Liver (tissue), 8 donors: ENCODE measurements at regions not wholly inside any gene's neighbourhood (a gene's known extent, or its start where the extent isn't known, plus 50 kb on each side); places are given as distances from the start of the nearest gene placed in this dataset.

Experiments
- DNase-seq: peaks from one replicate; pipeline ENCODE4 v3.0.0-alpha.2; 2017; ENCODE audit warnings: low spot score
- H3K27ac ChIP-seq, 2 donors: one replicate each; pipeline ENCODE4 v1.7.0; 2013; ENCODE audit warnings: inconsistent platforms in 2 of 2, low read length in 2 of 2, control low read depth in 1 of 2, low read depth in 1 of 2, mild to moderate bottlenecking in 1 of 2
- H3K27me3 ChIP-seq, 4 donors: one replicate each; pipeline versions ENCODE4 v1.6.1 to v1.7.0; 2013; ENCODE audit warnings: low read length in 3 of 4, inconsistent platforms in 1 of 4, mild to moderate bottlenecking in 1 of 4, moderate library complexity in 1 of 4; ENCODE audit not compliant: control insufficient read depth in 4 of 4, insufficient read depth in 4 of 4
- H3K36me3 ChIP-seq, 4 donors: one replicate each; pipeline versions ENCODE4 v1.6.1 to v1.7.0; 2013; ENCODE audit warnings: low read length in 3 of 4, mild to moderate bottlenecking in 3 of 4, low read depth in 1 of 4, moderate library complexity in 1 of 4; ENCODE audit not compliant: control insufficient read depth in 4 of 4, insufficient read depth in 3 of 4
- H3K4me1 ChIP-seq, 4 donors: one replicate each; pipeline versions ENCODE4 v1.6.1 to v1.7.0; 2013; ENCODE audit warnings: low read length in 3 of 4, mild to moderate bottlenecking in 3 of 4, moderate library complexity in 1 of 4; ENCODE audit not compliant: control insufficient read depth in 4 of 4, insufficient read depth in 4 of 4
- H3K4me3 ChIP-seq, 3 donors: one replicate each; pipeline versions ENCODE4 v1.6.1 to v1.7.0; 2013; ENCODE audit warnings: low read length in 3 of 3, control low read depth in 1 of 3, low read depth in 1 of 3, mild to moderate bottlenecking in 1 of 3
- H3K9ac ChIP-seq, 2 donors: one replicate each; pipeline ENCODE4 v1.7.0; 2013; ENCODE audit warnings: low read length in 2 of 2, mild to moderate bottlenecking in 2 of 2, moderate library complexity in 2 of 2, control low read depth in 1 of 2, low read depth in 1 of 2
- H3K9me3 ChIP-seq, 4 donors: one replicate each; pipeline versions ENCODE4 v1.6.1 to v1.7.0; 2013; ENCODE audit warnings: low read length in 3 of 4; ENCODE audit not compliant: control insufficient read depth in 4 of 4
- FOXA1 ChIP-seq: IDR thresholded peaks from 2 replicates; pipeline ENCODE4 v1.6.1; 2016; ENCODE audit warnings: antibody characterized with exemption
- FOXA2 ChIP-seq: IDR thresholded peaks from 2 replicates; pipeline ENCODE4 v1.6.1; 2016; ENCODE audit warnings: antibody characterized with exemption
- GABPA ChIP-seq, 2 donors: IDR thresholded peaks in 1 of 2; conservative IDR thresholded peaks in 1 of 2; 2 replicates each; pipeline ENCODE4 v1.6.1; 2016; ENCODE audit warnings: antibody characterized with exemption in 2 of 2, mild to moderate bottlenecking in 1 of 2, moderate library complexity in 1 of 2
- HNF4A ChIP-seq, 2 donors: conservative IDR thresholded peaks; 2 replicates each; pipeline ENCODE4 v1.6.1; 2016; ENCODE audit warnings: antibody characterized with exemption in 2 of 2, mild to moderate bottlenecking in 2 of 2
- RXRA ChIP-seq, 2 donors: IDR thresholded peaks; 2 replicates each; pipeline ENCODE4 v1.6.1; 2017 to 2018; ENCODE audit warnings: antibody characterized with exemption in 2 of 2, mild to moderate bottlenecking in 1 of 2
- SP1 ChIP-seq: IDR thresholded peaks from 2 replicates; pipeline ENCODE4 v1.6.1; 2018; ENCODE audit warnings: antibody characterized with exemption, mild to moderate bottlenecking
- TAF1 ChIP-seq: conservative IDR thresholded peaks from 2 replicates; pipeline ENCODE4 v1.6.1; 2016; ENCODE audit warnings: antibody characterized with exemption, mild to moderate bottlenecking
- YY1 ChIP-seq: IDR thresholded peaks from 2 replicates; pipeline ENCODE4 v1.6.1; 2016; ENCODE audit warnings: antibody characterized with exemption, mild to moderate bottlenecking
- WGBS: extraction: QIAGEN DNeasy Blood & Tissue Kit; methylation state at CpG from one replicate; pipeline ENCODE4 v1.1.7; 2013; 5-methylcytosine and 5-hydroxymethylcytosine counted together
- TF ChIP-seq, protein P1 (sequence below): fragments of 150-350 bp; IDR thresholded peaks from 2 replicates; pipeline ENCODE4 v1.5.1; 2017; ENCODE audit warnings: improper control_type of control experiment, low read depth, low read length; ENCODE audit not compliant: missing input control
- TF ChIP-seq, protein P2 (sequence below): IDR thresholded peaks from 2 replicates; pipeline ENCODE4 v1.6.1; 2016; ENCODE audit warnings: antibody characterized with exemption, mild to moderate bottlenecking
- donor health status: healthy.
- donor health status: healthy.
- donor health status: healthy.
- donor health status: healthy.
- donor health status: healthy.

DNA sequence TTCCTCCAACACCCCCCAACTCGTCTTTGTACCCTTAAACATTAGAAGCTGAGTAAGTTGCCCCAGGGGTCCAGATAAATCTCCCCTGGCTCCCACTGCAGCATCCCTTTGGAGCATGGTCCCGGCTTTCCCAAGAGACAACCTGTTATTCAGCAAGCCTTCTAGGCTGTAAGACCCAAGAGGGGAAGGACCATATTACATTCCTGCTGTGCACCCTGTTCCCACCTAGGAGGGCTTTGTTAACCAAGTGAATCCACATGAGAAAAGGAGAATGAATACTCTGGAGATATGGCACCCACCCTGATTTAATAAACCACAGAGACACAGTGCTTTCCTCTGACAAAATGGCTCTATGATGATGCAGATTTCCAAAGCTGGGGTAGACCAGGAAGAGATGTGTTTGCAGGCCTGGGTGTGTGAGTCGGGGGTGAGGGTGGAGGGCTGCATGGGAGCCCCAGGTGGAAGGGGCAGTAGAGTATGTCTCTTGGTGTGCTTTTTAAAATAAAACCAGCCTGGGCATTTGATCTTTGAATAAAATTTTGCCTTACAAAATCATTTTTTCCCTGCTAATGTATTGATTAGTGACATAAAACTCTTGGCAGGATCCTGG is 325.2 kb downstream of the DRD1 start:
- H3K36me3 ChIP-seq = no peaks in the 10 kb centered on the region

DNA sequence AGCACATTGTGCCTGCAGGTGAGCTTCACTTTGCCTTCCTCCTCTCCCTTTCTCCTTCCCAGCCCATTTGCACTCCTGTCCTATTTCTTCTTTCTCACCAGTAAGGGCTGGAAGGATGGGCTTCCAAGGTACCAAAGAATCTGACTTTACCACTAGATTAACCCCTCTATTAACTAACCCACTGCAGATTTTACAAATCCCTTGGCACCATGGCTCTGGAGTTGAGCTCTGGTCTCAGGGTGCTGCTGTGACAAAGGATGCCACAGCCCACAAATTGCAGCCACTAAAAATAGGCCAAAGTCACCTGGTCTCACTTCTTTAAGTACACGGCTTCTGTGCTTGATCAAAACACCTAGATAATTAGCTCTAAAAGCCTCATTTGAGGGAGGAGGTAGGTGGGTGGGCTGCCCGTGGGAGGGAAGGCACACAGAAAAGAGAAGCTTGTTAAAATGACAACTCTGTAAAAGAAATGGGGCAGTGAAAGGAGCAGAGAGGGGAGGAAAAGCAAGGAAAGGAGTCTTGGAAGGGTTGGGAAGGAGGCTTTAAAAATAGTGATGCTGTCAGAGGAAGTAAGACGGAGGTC is 327.4 kb downstream of the DRD1 start:
- DNase-seq = no peak
- Histone ChIP-seq H3K4me3 (no peak overlapping the region), H3K36me3 (no peaks in the 10 kb centered on the region), H3K27ac (no peak overlapping the region), H3K9me3 (no peaks in the 10 kb centered on the region), H3K9ac (no peak overlapping the region), H3K4me1 (no peaks in the 10 kb centered on the region), H3K27me3 (no peaks in the 10 kb centered on the region)
- 61% methylated on average over 3 of the region's 3 CpGs for whole genome bisulfite sequencing
- TF ChIP-seq RXRA (IDR thresholded peaks at IDR 0.05) (no peak), SP1 (no peak), HNF4A (conservative IDR thresholded peaks at IDR 0.05) (no peak), FOXA1 (no peak), TAF1 (no peak)
- TF ChIP-seq, protein P1, sequence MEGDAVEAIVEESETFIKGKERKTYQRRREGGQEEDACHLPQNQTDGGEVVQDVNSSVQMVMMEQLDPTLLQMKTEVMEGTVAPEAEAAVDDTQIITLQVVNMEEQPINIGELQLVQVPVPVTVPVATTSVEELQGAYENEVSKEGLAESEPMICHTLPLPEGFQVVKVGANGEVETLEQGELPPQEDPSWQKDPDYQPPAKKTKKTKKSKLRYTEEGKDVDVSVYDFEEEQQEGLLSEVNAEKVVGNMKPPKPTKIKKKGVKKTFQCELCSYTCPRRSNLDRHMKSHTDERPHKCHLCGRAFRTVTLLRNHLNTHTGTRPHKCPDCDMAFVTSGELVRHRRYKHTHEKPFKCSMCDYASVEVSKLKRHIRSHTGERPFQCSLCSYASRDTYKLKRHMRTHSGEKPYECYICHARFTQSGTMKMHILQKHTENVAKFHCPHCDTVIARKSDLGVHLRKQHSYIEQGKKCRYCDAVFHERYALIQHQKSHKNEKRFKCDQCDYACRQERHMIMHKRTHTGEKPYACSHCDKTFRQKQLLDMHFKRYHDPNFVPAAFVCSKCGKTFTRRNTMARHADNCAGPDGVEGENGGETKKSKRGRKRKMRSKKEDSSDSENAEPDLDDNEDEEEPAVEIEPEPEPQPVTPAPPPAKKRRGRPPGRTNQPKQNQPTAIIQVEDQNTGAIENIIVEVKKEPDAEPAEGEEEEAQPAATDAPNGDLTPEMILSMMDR = no peak
- TF ChIP-seq, protein P2, sequence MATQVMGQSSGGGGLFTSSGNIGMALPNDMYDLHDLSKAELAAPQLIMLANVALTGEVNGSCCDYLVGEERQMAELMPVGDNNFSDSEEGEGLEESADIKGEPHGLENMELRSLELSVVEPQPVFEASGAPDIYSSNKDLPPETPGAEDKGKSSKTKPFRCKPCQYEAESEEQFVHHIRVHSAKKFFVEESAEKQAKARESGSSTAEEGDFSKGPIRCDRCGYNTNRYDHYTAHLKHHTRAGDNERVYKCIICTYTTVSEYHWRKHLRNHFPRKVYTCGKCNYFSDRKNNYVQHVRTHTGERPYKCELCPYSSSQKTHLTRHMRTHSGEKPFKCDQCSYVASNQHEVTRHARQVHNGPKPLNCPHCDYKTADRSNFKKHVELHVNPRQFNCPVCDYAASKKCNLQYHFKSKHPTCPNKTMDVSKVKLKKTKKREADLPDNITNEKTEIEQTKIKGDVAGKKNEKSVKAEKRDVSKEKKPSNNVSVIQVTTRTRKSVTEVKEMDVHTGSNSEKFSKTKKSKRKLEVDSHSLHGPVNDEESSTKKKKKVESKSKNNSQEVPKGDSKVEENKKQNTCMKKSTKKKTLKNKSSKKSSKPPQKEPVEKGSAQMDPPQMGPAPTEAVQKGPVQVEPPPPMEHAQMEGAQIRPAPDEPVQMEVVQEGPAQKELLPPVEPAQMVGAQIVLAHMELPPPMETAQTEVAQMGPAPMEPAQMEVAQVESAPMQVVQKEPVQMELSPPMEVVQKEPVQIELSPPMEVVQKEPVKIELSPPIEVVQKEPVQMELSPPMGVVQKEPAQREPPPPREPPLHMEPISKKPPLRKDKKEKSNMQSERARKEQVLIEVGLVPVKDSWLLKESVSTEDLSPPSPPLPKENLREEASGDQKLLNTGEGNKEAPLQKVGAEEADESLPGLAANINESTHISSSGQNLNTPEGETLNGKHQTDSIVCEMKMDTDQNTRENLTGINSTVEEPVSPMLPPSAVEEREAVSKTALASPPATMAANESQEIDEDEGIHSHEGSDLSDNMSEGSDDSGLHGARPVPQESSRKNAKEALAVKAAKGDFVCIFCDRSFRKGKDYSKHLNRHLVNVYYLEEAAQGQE = no peak

More for the DNA sequence above, 325.2 kb downstream of the DRD1 start:
- TF ChIP-seq GABPA (IDR thresholded peaks at IDR 0.05 in 1 of 2, conservative IDR thresholded peaks at IDR 0.05 in 1 of 2) (no peak), RXRA (IDR thresholded peaks at IDR 0.05) (no peak)
- no peaks in the 10 kb centered on the region for H3K4me1 ChIP-seq
- 64% methylated on average over 3 of the region's 3 CpGs for WGBS
- no peaks in the 10 kb centered on the region for H3K27me3 ChIP-seq
- H3K4me3 ChIP-seq = no peak overlapping the region
- H3K9me3 ChIP-seq = no peaks in the 10 kb centered on the region
- DNase-seq = no peak
- H3K9ac ChIP-seq = no peak overlapping the region
- no peak overlapping the region for H3K27ac ChIP-seq

DNA sequence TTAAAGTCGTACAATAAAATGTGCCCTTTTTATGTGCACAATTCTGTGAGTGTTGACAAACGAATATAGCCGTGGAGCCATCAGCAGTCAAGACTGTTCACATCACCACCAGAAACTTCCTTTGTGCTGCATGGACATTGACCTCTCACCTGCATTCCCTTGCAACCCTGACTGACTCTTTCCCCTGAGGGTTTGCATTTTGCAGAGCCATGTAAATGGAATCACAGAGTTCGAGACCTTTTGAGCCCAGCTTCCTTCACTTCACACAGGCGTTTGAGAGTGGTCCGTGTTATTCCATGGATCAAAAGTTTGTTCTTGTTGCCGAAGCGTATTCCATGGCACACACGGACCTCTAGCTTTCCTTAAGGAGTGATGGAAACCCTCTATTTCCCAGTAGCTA is 328.2 kb downstream of the DRD1 start:
- no peak for DNase-seq
- Histone ChIP-seq H3K36me3 (no peaks in the 10 kb centered on the region), H3K27me3 (no peaks in the 10 kb centered on the region), H3K27ac (no peak overlapping the region), H3K4me1 (no peaks in the 10 kb centered on the region), H3K4me3 (no peak overlapping the region), H3K9ac (no peak overlapping the region), H3K9me3 (no peaks in the 10 kb centered on the region)
- 62% methylated on average over 9 of the region's 9 CpGs for WGBS
- no peak for TF ChIP-seq SP1
- no peak for TF ChIP-seq FOXA2
- TF ChIP-seq YY1 = no peak
- no peak for TF ChIP-seq FOXA1
